ENCODE measurements at regions not wholly inside any gene's neighbourhood (a gene's known extent, or its start where the extent isn't known, plus 50 kb on each side); places are given as distances from the start of the nearest gene placed in this dataset.
A peak's percentile ranks its signal among the peaks of the same experiment; 100 is the strongest.

DNA sequence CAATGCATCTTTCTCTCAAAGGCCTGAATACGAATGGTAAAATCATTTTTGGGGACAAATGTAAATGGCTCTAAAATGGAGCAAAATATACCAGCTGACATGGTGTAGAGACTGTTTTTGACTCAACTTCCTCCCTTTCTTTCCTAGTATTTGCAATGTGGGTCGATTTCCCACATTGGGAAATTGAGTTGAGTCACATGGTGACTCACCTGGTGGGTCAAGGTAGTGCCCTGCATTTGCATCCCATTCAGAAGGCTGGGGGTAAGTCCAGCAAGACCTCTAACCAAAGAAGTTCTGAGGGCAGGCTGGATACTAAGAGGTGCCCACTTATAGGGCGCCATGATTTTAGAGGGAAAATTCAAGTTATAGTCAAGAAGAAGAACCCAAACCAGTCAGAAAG is 179.6 kb upstream of the MPDZ start:
- Histone ChIP-seq H3K4me3 (ENCODE audit: low read depth, low read length, poor library complexity, severe bottlenecking) (no peak overlapping the region), H3K36me3 (ENCODE audit: insufficient read depth, low read length, poor library complexity, severe bottlenecking) (no peaks in the 10 kb centered on the region), H3K27ac (ENCODE audit: low read depth, low read length, poor library complexity, severe bottlenecking) (no peak overlapping the region), H3K27me3 (replicated peaks; ENCODE audit: insufficient read depth, low read depth, low read length, poor library complexity) (no peaks in the 10 kb centered on the region), H3K4me1 (ENCODE audit: insufficient read depth, low read length, poor library complexity, severe bottlenecking) (no peaks in the 10 kb centered on the region), H3K9me3 (ENCODE audit: low read depth, low read length, poor library complexity, severe bottlenecking) (no peaks in the 10 kb centered on the region)
- no peak for DNase-seq (ENCODE audit: low spot score)
- ChIA-PET POLR2A (ENCODE audit: low non-redundant PET) (no interaction called here), CTCF (no interaction called here)
- intact Hi-C loops (cut with micrococcal nuclease; ENCODE audit: unreplicated experiment): no loop called here
- no peak for TF ChIP-seq EZH2 (IDR thresholded peaks at IDR 0.05; ENCODE audit: borderline replicate concordance, low read depth, low read length, poor library complexity, severe bottlenecking)
- TF ChIP-seq, protein P1, sequence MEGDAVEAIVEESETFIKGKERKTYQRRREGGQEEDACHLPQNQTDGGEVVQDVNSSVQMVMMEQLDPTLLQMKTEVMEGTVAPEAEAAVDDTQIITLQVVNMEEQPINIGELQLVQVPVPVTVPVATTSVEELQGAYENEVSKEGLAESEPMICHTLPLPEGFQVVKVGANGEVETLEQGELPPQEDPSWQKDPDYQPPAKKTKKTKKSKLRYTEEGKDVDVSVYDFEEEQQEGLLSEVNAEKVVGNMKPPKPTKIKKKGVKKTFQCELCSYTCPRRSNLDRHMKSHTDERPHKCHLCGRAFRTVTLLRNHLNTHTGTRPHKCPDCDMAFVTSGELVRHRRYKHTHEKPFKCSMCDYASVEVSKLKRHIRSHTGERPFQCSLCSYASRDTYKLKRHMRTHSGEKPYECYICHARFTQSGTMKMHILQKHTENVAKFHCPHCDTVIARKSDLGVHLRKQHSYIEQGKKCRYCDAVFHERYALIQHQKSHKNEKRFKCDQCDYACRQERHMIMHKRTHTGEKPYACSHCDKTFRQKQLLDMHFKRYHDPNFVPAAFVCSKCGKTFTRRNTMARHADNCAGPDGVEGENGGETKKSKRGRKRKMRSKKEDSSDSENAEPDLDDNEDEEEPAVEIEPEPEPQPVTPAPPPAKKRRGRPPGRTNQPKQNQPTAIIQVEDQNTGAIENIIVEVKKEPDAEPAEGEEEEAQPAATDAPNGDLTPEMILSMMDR (conservative IDR thresholded peaks at IDR 0.05; ENCODE audit: low read depth, low read length): no peak
- no TSS peak for BruUV-seq (replicated peaks)

DNA sequence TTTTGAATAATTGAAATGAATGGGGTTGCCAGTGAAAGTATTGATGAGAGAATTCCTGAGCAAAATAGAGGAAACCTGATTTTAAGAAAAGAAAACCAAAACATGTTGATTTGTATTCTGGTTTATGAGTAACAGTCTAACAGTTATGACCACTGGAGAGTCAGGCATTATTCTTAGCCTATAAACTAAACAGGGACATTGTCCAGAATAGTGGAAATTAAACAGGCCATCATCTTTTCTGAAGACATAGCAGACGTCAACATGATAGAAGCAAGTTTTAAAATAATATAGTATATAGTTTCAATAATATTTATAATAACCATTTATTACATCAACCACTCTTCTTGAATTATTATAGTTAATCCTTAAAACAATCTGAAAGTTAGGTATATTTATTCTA is 178.3 kb upstream of the MPDZ start:
- ChIA-PET POLR2A (ENCODE audit: low non-redundant PET) (no interaction called here), CTCF (no interaction called here)
- Histone ChIP-seq H3K36me3 (ENCODE audit: insufficient read depth, low read length, poor library complexity, severe bottlenecking) (no peaks in the 10 kb centered on the region), H3K4me3 (ENCODE audit: low read depth, low read length, poor library complexity, severe bottlenecking) (no peak overlapping the region), H3K9me3 (ENCODE audit: low read depth, low read length, poor library complexity, severe bottlenecking) (no peaks in the 10 kb centered on the region), H3K4me1 (ENCODE audit: insufficient read depth, low read length, poor library complexity, severe bottlenecking) (no peaks in the 10 kb centered on the region), H3K27ac (ENCODE audit: low read depth, low read length, poor library complexity, severe bottlenecking) (no peak overlapping the region), H3K27me3 (replicated peaks; ENCODE audit: insufficient read depth, low read depth, low read length, poor library complexity) (no peaks in the 10 kb centered on the region)
- BruUV-seq (replicated peaks): no TSS peak
- TF ChIP-seq, protein P1 (conservative IDR thresholded peaks at IDR 0.05; ENCODE audit: low read depth, low read length): no peak
- TF ChIP-seq EZH2 (IDR thresholded peaks at IDR 0.05; ENCODE audit: borderline replicate concordance, low read depth, low read length, poor library complexity, severe bottlenecking): no peak
- intact Hi-C loops (cut with micrococcal nuclease; ENCODE audit: unreplicated experiment): no loop called here
- DNase-seq (ENCODE audit: low spot score): no peak

DNA sequence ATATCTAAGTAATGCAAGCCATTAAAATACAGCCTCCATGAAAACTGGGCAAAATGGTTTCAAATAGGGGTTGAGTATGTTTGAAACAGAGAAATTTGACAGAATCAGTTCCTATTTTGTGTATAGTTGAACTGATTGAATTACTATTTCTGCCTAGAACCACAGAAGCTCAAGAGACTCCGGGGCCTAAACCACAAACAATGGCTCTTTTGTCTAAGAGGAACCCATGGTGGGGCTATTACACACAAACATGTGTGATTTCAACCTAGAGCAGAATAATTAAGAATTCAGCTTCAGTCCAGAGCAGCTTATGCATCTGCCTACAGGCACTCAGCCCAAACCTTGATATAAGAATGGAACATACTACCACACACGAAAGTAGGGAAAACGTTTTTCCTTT is 171.2 kb upstream of the MPDZ start:
- intact Hi-C loops (cut with micrococcal nuclease; ENCODE audit: unreplicated experiment): no loop called here
- H3K36me3 ChIP-seq (ENCODE audit: insufficient read depth, low read length, poor library complexity, severe bottlenecking): no peaks in the 10 kb centered on the region
- peak; percentile 31 for DNase-seq (ENCODE audit: low spot score)
- no peaks in the 10 kb centered on the region for H3K27me3 ChIP-seq (replicated peaks; ENCODE audit: insufficient read depth, low read depth, low read length, poor library complexity)
- H3K4me1 ChIP-seq (ENCODE audit: insufficient read depth, low read length, poor library complexity, severe bottlenecking): peaks cover 17% of the 10 kb centered on the region
- CTCF ChIA-PET: no interaction called here
- TF ChIP-seq, protein P1 (conservative IDR thresholded peaks at IDR 0.05; ENCODE audit: low read depth, low read length): no peak
- TF ChIP-seq EZH2 (IDR thresholded peaks at IDR 0.05; ENCODE audit: borderline replicate concordance, low read depth, low read length, poor library complexity, severe bottlenecking): no peak
- no peaks in the 10 kb centered on the region for H3K9me3 ChIP-seq (ENCODE audit: low read depth, low read length, poor library complexity, severe bottlenecking)
- H3K27ac ChIP-seq (ENCODE audit: low read depth, low read length, poor library complexity, severe bottlenecking): no peak overlapping the region
- POLR2A ChIA-PET (ENCODE audit: low non-redundant PET): no interaction called here
- no peak overlapping the region for H3K4me3 ChIP-seq (ENCODE audit: low read depth, low read length, poor library complexity, severe bottlenecking)
- BruUV-seq (replicated peaks): no TSS peak

All from A673 (cell line).